Common myeloid progenitor, CD34-positive (primary cell): ENCODE measurements at regions not wholly inside any gene's neighbourhood (a gene's known extent, or its start where the extent isn't known, plus 50 kb on each side); places are given as distances from the start of the nearest gene placed in this dataset.
A peak's percentile ranks its signal among the peaks of the same experiment; 100 is the strongest.

Experiments
- CTCF ChIA-PET: fragments of 350-600 bp; sonication (Branson Sonifier 250); formaldehyde crosslinking; loops from one replicate; lab custom pipeline; 2021; ENCODE audit warnings: antibody characterized with exemption; lab: Charles Lee
- POLR2A ChIA-PET: fragments of 350-600 bp; sonication (Branson Sonifier 250); formaldehyde crosslinking; loops from one replicate; lab custom pipeline; 2021; ENCODE audit warnings: antibody characterized with exemption; lab: Charles Lee
- DNase-seq, 3 donors: peaks; one replicate each; pipeline versions ENCODE4 v3.0.0 to v3.0.0-alpha.2; 2013
- H3K27ac ChIP-seq, 2 experiments: 1 replicate in 1 of 2; 2 replicates in 1 of 2; pipeline ENCODE4 v1.7.0; 2013; ENCODE audit warnings: inconsistent platforms in 2 of 2, low read length in 2 of 2, mild to moderate bottlenecking in 2 of 2, low read depth in 1 of 2, moderate library complexity in 1 of 2; ENCODE audit not compliant: severe bottlenecking in 2 of 2, insufficient read depth in 1 of 2, poor library complexity in 1 of 2
- H3K27me3 ChIP-seq, 5 experiments: replicated peaks in 2 of 5; 1 replicate in 3 of 5; 2 replicates in 2 of 5; pipeline versions ENCODE4 v1.6.1 to v1.7.0; 2013; ENCODE audit warnings: low read length in 4 of 5, mild to moderate bottlenecking in 2 of 5, moderate library complexity in 2 of 5, inconsistent platforms in 1 of 5; ENCODE audit not compliant: insufficient read depth in 5 of 5, control insufficient read depth in 4 of 5
- H3K36me3 ChIP-seq, 4 experiments: 1 replicate in 2 of 4; 2 replicates in 2 of 4; pipeline versions ENCODE4 v1.6.1 to v1.7.0; 2013; ENCODE audit warnings: low read length in 3 of 4, control low read depth in 1 of 4, mild to moderate bottlenecking in 1 of 4; ENCODE audit not compliant: control insufficient read depth in 4 of 4, insufficient read depth in 4 of 4
- H3K4me1 ChIP-seq, 4 experiments: 1 replicate in 3 of 4; 2 replicates in 1 of 4; pipeline versions ENCODE4 v1.6.1 to v1.7.1; 2013; ENCODE audit warnings: low read length in 3 of 4, mild to moderate bottlenecking in 3 of 4, control low read depth in 1 of 4, inconsistent platforms in 1 of 4, moderate library complexity in 1 of 4; ENCODE audit not compliant: control insufficient read depth in 4 of 4, insufficient read depth in 4 of 4; ENCODE audit errors: control extremely low read depth in 1 of 4
- H3K4me3 ChIP-seq, 7 experiments: 1 replicate in 4 of 7; 2 replicates in 3 of 7; pipeline versions ENCODE4 v1.5.1 to v1.7.0; 2013; ENCODE audit warnings: mild to moderate bottlenecking in 7 of 7, low read length in 6 of 7, moderate library complexity in 6 of 7, inconsistent platforms in 2 of 7, low read depth in 2 of 7, control low read depth in 1 of 7; ENCODE audit not compliant: insufficient read depth in 4 of 7, control insufficient read depth in 1 of 7; ENCODE audit errors: extremely low read depth in 1 of 7
- H3K9me3 ChIP-seq, 5 experiments: 1 replicate in 4 of 5; 2 replicates in 1 of 5; pipeline versions ENCODE4 v1.6.1 to v1.7.1; 2013; ENCODE audit warnings: low read length in 4 of 5, mild to moderate bottlenecking in 2 of 5, inconsistent platforms in 1 of 5, low read depth in 1 of 5, moderate library complexity in 1 of 5; ENCODE audit not compliant: control insufficient read depth in 4 of 5, insufficient read depth in 2 of 5; ENCODE audit errors: control extremely low read depth in 1 of 5
- WGBS: methylation state at CpG from one replicate; pipeline ENCODE4 v1.1.5; 2013; ENCODE audit not compliant: insufficient coverage; 5-methylcytosine and 5-hydroxymethylcytosine counted together

DNA sequence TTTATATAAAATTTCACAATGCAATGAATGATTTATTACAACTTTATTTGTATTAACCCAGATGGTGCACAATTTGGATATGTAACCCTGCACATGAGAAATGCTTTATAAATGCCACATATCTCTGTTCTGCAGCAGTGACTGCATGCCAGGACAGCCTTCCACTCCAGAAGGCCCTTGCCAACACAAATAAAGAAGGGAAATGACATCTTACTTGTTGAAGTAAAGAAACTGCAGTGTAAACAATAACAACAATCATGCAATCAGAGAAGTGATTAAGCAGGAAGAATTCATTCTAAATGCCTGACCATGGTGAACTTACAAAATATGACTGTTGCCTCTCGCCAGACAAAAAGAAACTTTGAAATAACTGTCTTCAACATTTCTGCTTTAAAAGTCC is 129.9 kb upstream of the CHST9 start:
- no peak for DNase-seq
- no peaks in the 10 kb centered on the region for H3K27me3 ChIP-seq
- no peaks in the 10 kb centered on the region for H3K9me3 ChIP-seq
- no peaks in the 10 kb centered on the region for H3K36me3 ChIP-seq
- no peak overlapping the region for H3K4me3 ChIP-seq
- H3K27ac ChIP-seq: no peak overlapping the region
- WGBS: 100% methylated on average over 1 of the region's 1 CpG
- POLR2A ChIA-PET: no interaction called here
- CTCF ChIA-PET: no interaction called here
- H3K4me1 ChIP-seq: no peaks in the 10 kb centered on the region

- WGBS: 60% methylated on average over 1 of the region's 1 CpG
- ChIA-PET CTCF (no interaction called here), POLR2A (no interaction called here)
- DNase-seq: no peak
- Histone ChIP-seq H3K9me3 (no peaks in the 10 kb centered on the region), H3K27ac (no peak overlapping the region), H3K4me3 (no peak overlapping the region), H3K4me1 (no peaks in the 10 kb centered on the region), H3K27me3 (no peaks in the 10 kb centered on the region), H3K36me3 (no peaks in the 10 kb centered on the region)
Measured at GRCh38 chr18:27313678-27314077, 128.6 kb upstream of the CHST9 start.

GRCh38 chr18:27312853-27313252 is 127.7 kb upstream of the CHST9 start:
- CTCF ChIA-PET: no interaction called here

DNA sequence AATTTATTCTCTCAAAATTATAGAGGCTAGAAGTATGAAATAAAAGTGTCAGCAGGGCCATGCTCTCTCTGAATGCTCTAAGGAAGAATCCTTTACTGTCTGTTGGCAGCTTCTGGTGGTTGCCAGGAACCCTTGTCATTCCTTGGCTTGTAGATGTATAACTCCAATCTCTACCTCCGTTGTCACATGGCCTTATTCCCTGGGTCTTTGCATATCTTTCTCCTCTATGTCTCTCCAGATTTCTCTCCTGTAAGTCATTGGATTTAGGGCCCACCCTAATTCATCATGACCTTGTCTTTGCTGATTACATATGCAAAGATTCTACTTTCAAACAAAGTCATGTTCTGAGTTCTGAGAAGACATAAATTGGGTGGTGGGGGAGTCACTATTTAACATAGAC is 127.0 kb upstream of the CHST9 start:
- no peaks in the 10 kb centered on the region for H3K36me3 ChIP-seq
- CTCF ChIA-PET: no interaction called here
- no peak for DNase-seq
- 100% methylated on average over 1 of the region's 1 CpG for WGBS
- no peaks in the 10 kb centered on the region for H3K4me1 ChIP-seq
- H3K27me3 ChIP-seq: no peaks in the 10 kb centered on the region
- POLR2A ChIA-PET: no interaction called here
- H3K27ac ChIP-seq: no peak overlapping the region
- no peaks in the 10 kb centered on the region for H3K9me3 ChIP-seq
- no peak overlapping the region for H3K4me3 ChIP-seq

More at GRCh38 chr18:27312853-27313252, 127.7 kb upstream of the CHST9 start:
- WGBS: no CpG with 5 or more reads among the region's 1 CpG
- Histone ChIP-seq H3K27ac (no peak overlapping the region), H3K4me3 (no peak overlapping the region), H3K9me3 (no peaks in the 10 kb centered on the region), H3K4me1 (no peaks in the 10 kb centered on the region), H3K36me3 (no peaks in the 10 kb centered on the region), H3K27me3 (no peaks in the 10 kb centered on the region)
- POLR2A ChIA-PET: no interaction called here
- no peak for DNase-seq

GRCh38 chr18:27311114-27311513 is 126.0 kb upstream of the CHST9 start:
- Histone ChIP-seq H3K27me3 (no peaks in the 10 kb centered on the region), H3K27ac (no peak overlapping the region), H3K4me3 (no peak overlapping the region), H3K36me3 (no peaks in the 10 kb centered on the region), H3K4me1 (no peaks in the 10 kb centered on the region), H3K9me3 (no peaks in the 10 kb centered on the region)
- no peak for DNase-seq
- POLR2A ChIA-PET: no interaction called here
- no CpG with 5 or more reads among the region's 2 CpGs for WGBS
- CTCF ChIA-PET: no interaction called here

GRCh38 chr18:27301615-27302378 is 116.7 kb upstream of the CHST9 start:
- CTCF ChIA-PET: no interaction called here
- no peak for DNase-seq
- H3K4me1 ChIP-seq: no peaks in the 10 kb centered on the region
- H3K36me3 ChIP-seq: no peaks in the 10 kb centered on the region
- H3K27me3 ChIP-seq: no peaks in the 10 kb centered on the region
- H3K9me3 ChIP-seq: no peaks in the 10 kb centered on the region
- H3K4me3 ChIP-seq: no peak overlapping the region
- H3K27ac ChIP-seq: no peak overlapping the region
- POLR2A ChIA-PET: interaction anchor here (0.6 kb wide), 1 partner anchor 449 kb away, joined by 3 read pairs; no protein-coding TSS in a partner anchor
- whole genome bisulfite sequencing: 36% methylated on average over 2 of the region's 5 CpGs

- ChIA-PET POLR2A (no interaction called here), CTCF (interaction anchor here (1.6 kb wide), 1 partner anchor 677 kb away, joined by 3 read pairs; no protein-coding TSS in a partner anchor)
- Histone ChIP-seq H3K4me3 (no peak overlapping the region), H3K27me3 (no peaks in the 10 kb centered on the region), H3K36me3 (no peaks in the 10 kb centered on the region), H3K4me1 (no peaks in the 10 kb centered on the region), H3K27ac (no peak overlapping the region), H3K9me3 (no peaks in the 10 kb centered on the region)
- peak in 2 of 3 donors; percentile 0 to 1 for DNase-seq
- 100% methylated on average over 1 of the region's 4 CpGs for WGBS
Measured at GRCh38 chr18:27298214-27298804, 113.2 kb upstream of the CHST9 start.
